Upper lobe of left lung (tissue), 6 donors: ENCODE measurements at regions not wholly inside any gene's neighbourhood (a gene's known extent, or its start where the extent isn't known, plus 50 kb on each side); places are given as distances from the start of the nearest gene placed in this dataset.
"Not testable (repeated sequence)": the region's sequence is repeated elsewhere in the genome, so short reads cannot be mapped to it uniquely, and the experiment has no call there.

ENCODE experiments used
- ATAC-seq, 2 donors: fragments of 200-7000 bp; cut with Tn5 transposase; one replicate each; pipeline ENCODE4 v1.9.1; 2022; ENCODE audit warnings: mild to moderate bottlenecking in 2 of 2, moderate library complexity in 2 of 2; ENCODE audit not compliant: low FRiP score in 2 of 2
- DNase-seq, 2 donors: peaks; one replicate each; pipeline ENCODE4 v3.0.0-alpha.2; 2019 to 2020
- H3K27ac ChIP-seq, 4 donors: fragments of 200-600 bp; sonication (generic); one replicate each; pipeline ENCODE4 v1.5.1; 2016 to 2019
- H3K27me3 ChIP-seq, 4 donors: fragments of 200-600 bp; sonication (generic); one replicate each; pipeline ENCODE4 v1.5.1; 2017 to 2019
- H3K36me3 ChIP-seq, 4 donors: fragments of 200-600 bp; sonication (generic); one replicate each; pipeline ENCODE4 v1.5.1; 2016 to 2019
- H3K4me1 ChIP-seq, 4 donors: fragments of 200-600 bp; sonication (generic); one replicate each; pipeline ENCODE4 v1.5.1; 2018 to 2019
- H3K4me3 ChIP-seq, 4 donors: fragments of 200-600 bp; sonication (generic); one replicate each; pipeline ENCODE4 v1.5.1; 2017 to 2019; ENCODE audit warnings: mild to moderate bottlenecking in 2 of 4, moderate library complexity in 1 of 4
- H3K9me3 ChIP-seq, 4 donors: fragments of 200-600 bp; sonication (generic); one replicate each; pipeline ENCODE4 v1.5.1; 2018 to 2019
- CTCF ChIP-seq, 6 experiments: fragments of 450-650 bp in 4 of 6; fragments of 200-600 bp in 2 of 6; sonication (generic) in 2 of 6; IDR thresholded peaks; one replicate each; pipeline ENCODE4 v1.5.1; 2016 to 2019; ENCODE audit warnings: antibody characterized with exemption in 6 of 6
- EP300 ChIP-seq, 4 donors: sonication (generic); formaldehyde crosslinking; IDR thresholded peaks; one replicate each; pipeline ENCODE4 v1.5.1; 2017; ENCODE audit warnings: antibody characterized with exemption in 4 of 4, control low read depth in 2 of 4
- POLR2A ChIP-seq, 4 donors: fragments of 450-650 bp; IDR thresholded peaks; one replicate each; pipeline ENCODE4 v1.5.1; 2016 to 2017; ENCODE audit warnings: antibody characterized with exemption in 4 of 4, mild to moderate bottlenecking in 2 of 4
- POLR2AphosphoS5 ChIP-seq, 2 donors: sonication (generic); formaldehyde crosslinking; IDR thresholded peaks; one replicate each; pipeline ENCODE4 v1.5.1; 2017; ENCODE audit warnings: antibody characterized with exemption in 2 of 2
- WGBS, 2 donors: methylation state at CpG; one replicate each; pipeline ENCODE4 v1.1.5; 2017 to 2018; 5-methylcytosine and 5-hydroxymethylcytosine counted together
- donor health status: DM: no; HTN: no; CAD: no; lungs with moderate emphysema.
- donor health status: DM: no; HTN: yes; CAD: no; lungs with severe emphysema.

GRCh38 chr16:76875898-76876297 is 315.1 kb upstream of the MON1B start:
- Histone ChIP-seq H3K27me3 (no peaks in the 10 kb centered on the region), H3K36me3 (no peaks in the 10 kb centered on the region), H3K9me3 (no peaks in the 10 kb centered on the region), H3K4me3 (no peak overlapping the region), H3K4me1 (no peaks in the 10 kb centered on the region), H3K27ac (no peak overlapping the region)
- ATAC-seq (no peak), DNase-seq (no peak)
- TF ChIP-seq EP300 (IDR thresholded peaks at IDR 0.05) (no peak), POLR2A (IDR thresholded peaks at IDR 0.05) (no peak), POLR2AphosphoS5 (IDR thresholded peaks at IDR 0.05) (no peak), CTCF (IDR thresholded peaks at IDR 0.05) (no peak)
- 0 to 11% methylated on average over 1 of the region's 1 CpG for WGBS, 2 donors

GRCh38 chr16:76879420-76879819 is 311.6 kb upstream of the MON1B start:
- H3K36me3 ChIP-seq, result no peaks in the 10 kb centered on the region
- ATAC-seq (no peak), DNase-seq (no peak)
- H3K4me3 ChIP-seq, result no peak overlapping the region
- no peaks in the 10 kb centered on the region for H3K9me3 ChIP-seq
- 79 to 87% methylated on average over 4 of the region's 4 CpGs for WGBS, 2 donors
- H3K27me3 ChIP-seq, result no peaks in the 10 kb centered on the region
- no peak overlapping the region for H3K27ac ChIP-seq
- TF ChIP-seq POLR2A (IDR thresholded peaks at IDR 0.05), result no peak
- TF ChIP-seq CTCF (IDR thresholded peaks at IDR 0.05), result no peak
- no peak for TF ChIP-seq POLR2AphosphoS5 (IDR thresholded peaks at IDR 0.05)
- no peak for TF ChIP-seq EP300 (IDR thresholded peaks at IDR 0.05)
- H3K4me1 ChIP-seq, result no peaks in the 10 kb centered on the region

GRCh38 chr16:76880523-76880922 is 310.5 kb upstream of the MON1B start:
- WGBS, 2 donors, result 74 to 77% methylated on average over 5 of the region's 5 CpGs

GRCh38 chr16:76882105-76882504 is 308.9 kb upstream of the MON1B start:
- no peaks in the 10 kb centered on the region for H3K9me3 ChIP-seq
- WGBS, 2 donors, result 68 to 72% methylated on average over 2 of the region's 2 CpGs
- H3K36me3 ChIP-seq, result no peaks in the 10 kb centered on the region
- no peak overlapping the region for H3K27ac ChIP-seq
- H3K27me3 ChIP-seq, result no peaks in the 10 kb centered on the region
- H3K4me1 ChIP-seq, result no peaks in the 10 kb centered on the region
- no peak overlapping the region for H3K4me3 ChIP-seq
- no peak for TF ChIP-seq POLR2A (IDR thresholded peaks at IDR 0.05)
- no peak for TF ChIP-seq EP300 (IDR thresholded peaks at IDR 0.05)
- no peak for TF ChIP-seq CTCF (IDR thresholded peaks at IDR 0.05)
- TF ChIP-seq POLR2AphosphoS5 (IDR thresholded peaks at IDR 0.05), result no peak
- no peak for ATAC-seq
- DNase-seq, result no peak

More at GRCh38 chr16:76880523-76880922, 310.5 kb upstream of the MON1B start:
- H3K27ac ChIP-seq, H3K27me3 ChIP-seq, DNase-seq, H3K4me3 ChIP-seq, ATAC-seq, H3K36me3 ChIP-seq, H3K9me3 ChIP-seq, H3K4me1 ChIP-seq: not testable (repeated sequence)

GRCh38 chr16:76883076-76883475 is 307.9 kb upstream of the MON1B start:
- no peak for ATAC-seq
- Histone ChIP-seq H3K27me3 (no peaks in the 10 kb centered on the region), H3K9me3 (no peaks in the 10 kb centered on the region), H3K36me3 (no peaks in the 10 kb centered on the region), H3K4me1 (no peaks in the 10 kb centered on the region), H3K27ac (no peak overlapping the region), H3K4me3 (no peak overlapping the region)
- no peak for DNase-seq
- TF ChIP-seq EP300 (IDR thresholded peaks at IDR 0.05) (no peak), POLR2AphosphoS5 (IDR thresholded peaks at IDR 0.05) (no peak), POLR2A (IDR thresholded peaks at IDR 0.05) (no peak), CTCF (IDR thresholded peaks at IDR 0.05) (no peak)
- 75 to 89% methylated on average over 3 of the region's 3 CpGs for WGBS, 2 donors
